Esophagus muscularis mucosa (tissue), 4 donors: ENCODE measurements at regions not wholly inside any gene's neighbourhood (a gene's known extent, or its start where the extent isn't known, plus 50 kb on each side); places are given as distances from the start of the nearest gene placed in this dataset.

Experiments
- EP300 ChIP-seq: sonication (generic); formaldehyde crosslinking; IDR thresholded peaks from one replicate; pipeline ENCODE4 v1.6.1; 2017; ENCODE audit warnings: antibody characterized with exemption
- POLR2A ChIP-seq: fragments of 450-650 bp; IDR thresholded peaks from one replicate; pipeline ENCODE4 v1.6.1; 2017; ENCODE audit warnings: antibody characterized with exemption, moderate library complexity, mild to moderate bottlenecking, low read depth
- POLR2AphosphoS5 ChIP-seq, 2 donors: sonication (generic); formaldehyde crosslinking; IDR thresholded peaks; one replicate each; pipeline ENCODE4 v1.6.1; 2017; ENCODE audit warnings: antibody characterized with exemption in 2 of 2
- TF ChIP-seq, protein P1 (sequence below), 3 experiments: fragments of 200-600 bp in 2 of 3; fragments of 450-650 bp in 1 of 3; sonication (generic) in 2 of 3; IDR thresholded peaks; one replicate each; pipeline ENCODE4 v1.5.1; 2017 to 2019; ENCODE audit warnings: antibody characterized with exemption in 3 of 3, mild to moderate bottlenecking in 2 of 3, moderate library complexity in 1 of 3

DNA sequence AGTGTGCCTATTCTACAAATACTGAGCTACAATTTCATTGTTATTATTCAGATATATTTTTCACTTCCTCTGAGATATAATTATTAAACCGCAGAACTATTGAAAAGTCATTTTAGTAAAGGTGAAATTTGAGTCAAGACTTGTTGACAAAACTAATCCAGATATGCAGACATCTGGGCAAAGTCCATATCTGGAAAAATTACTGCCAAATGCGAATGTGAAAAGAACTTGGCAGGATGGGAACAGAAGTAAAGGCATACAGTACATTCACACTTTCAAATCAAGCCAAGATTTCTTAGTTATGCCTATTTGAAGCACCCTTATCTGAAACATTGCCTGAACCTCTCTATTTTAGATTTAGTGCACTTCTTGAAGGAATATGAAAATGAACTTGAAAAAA, 923.6 kb downstream of the CCDC85A start:
- TF ChIP-seq POLR2A (no peak), POLR2AphosphoS5 (IDR thresholded peaks at IDR 0.05) (no peak), EP300 (no peak)
- TF ChIP-seq, protein P1, sequence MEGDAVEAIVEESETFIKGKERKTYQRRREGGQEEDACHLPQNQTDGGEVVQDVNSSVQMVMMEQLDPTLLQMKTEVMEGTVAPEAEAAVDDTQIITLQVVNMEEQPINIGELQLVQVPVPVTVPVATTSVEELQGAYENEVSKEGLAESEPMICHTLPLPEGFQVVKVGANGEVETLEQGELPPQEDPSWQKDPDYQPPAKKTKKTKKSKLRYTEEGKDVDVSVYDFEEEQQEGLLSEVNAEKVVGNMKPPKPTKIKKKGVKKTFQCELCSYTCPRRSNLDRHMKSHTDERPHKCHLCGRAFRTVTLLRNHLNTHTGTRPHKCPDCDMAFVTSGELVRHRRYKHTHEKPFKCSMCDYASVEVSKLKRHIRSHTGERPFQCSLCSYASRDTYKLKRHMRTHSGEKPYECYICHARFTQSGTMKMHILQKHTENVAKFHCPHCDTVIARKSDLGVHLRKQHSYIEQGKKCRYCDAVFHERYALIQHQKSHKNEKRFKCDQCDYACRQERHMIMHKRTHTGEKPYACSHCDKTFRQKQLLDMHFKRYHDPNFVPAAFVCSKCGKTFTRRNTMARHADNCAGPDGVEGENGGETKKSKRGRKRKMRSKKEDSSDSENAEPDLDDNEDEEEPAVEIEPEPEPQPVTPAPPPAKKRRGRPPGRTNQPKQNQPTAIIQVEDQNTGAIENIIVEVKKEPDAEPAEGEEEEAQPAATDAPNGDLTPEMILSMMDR (IDR thresholded peaks at IDR 0.05): no peak
